CD4-positive, alpha-beta T cell treated with Interleukin-17A for 4 hours (primary cell): ENCODE measurements at regions not wholly inside any gene's neighbourhood (a gene's known extent, or its start where the extent isn't known, plus 50 kb on each side); places are given as distances from the start of the nearest gene placed in this dataset.

Experiments
- DNase-seq: peaks from one replicate; pipeline ENCODE4 v3.0.0-alpha.2; 2020; ENCODE audit warnings: mixed read lengths

GRCh38 chr11:42524534-42525227 is 787.1 kb upstream of the API5 start:
- DNase-seq, result no peak

DNA sequence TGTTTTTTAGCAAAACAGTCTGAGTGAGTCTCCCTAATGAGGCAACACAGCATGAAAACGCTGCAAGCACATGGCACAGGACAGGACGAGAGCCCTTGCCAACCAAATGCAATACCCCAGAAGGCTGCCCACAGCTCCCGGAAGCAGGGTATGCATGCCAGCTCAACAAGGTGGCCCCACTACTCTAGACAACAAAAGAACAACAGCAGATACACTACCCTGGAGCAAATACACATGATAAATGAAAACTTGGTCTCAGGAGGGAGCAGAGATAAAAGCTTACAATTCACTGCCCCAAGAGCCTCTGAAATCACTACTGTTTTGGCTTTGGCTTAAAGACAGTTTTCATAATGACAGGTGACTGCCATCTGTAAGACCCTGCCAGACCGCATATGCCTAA is 785.4 kb upstream of the API5 start:
- DNase-seq, result no peak

DNA sequence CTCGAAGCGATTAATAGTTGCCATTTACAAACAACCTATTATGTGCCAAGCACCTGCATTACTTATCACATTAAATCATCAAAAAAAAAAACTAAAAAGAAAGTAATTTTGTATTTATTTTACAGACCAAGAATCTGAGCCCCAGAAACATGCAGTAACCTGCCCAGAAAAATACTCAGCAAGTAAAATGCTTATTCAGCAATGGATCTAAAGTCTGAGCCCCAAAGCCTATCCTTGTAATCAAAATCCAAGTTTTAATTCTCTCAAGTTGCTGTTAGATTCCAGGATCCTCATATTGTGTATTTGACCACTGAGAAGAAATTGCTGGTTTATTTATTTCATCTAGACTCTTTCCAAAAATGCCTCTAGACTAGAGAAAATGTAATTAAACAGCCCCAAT is 783.3 kb upstream of the API5 start:
- no peak for DNase-seq

DNA sequence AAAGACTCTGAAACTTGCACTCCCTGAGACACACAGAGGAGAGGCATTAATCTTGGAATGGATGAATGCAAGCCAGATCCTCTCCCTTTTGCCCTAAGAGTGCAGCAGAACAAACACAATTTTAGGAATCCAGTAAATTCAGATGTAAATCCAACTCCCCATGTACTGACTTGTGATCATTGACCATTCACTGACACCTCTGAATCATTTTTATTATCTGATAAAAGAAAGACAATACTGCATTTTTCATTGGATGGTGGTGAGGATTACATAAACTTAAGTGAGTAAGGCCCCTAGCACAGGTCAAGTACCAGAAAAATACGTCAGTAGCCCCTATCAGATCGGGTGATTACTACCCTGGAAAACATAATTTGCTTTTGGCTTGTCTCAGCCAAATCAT is 782.9 kb upstream of the API5 start:
- DNase-seq, result no peak

DNA sequence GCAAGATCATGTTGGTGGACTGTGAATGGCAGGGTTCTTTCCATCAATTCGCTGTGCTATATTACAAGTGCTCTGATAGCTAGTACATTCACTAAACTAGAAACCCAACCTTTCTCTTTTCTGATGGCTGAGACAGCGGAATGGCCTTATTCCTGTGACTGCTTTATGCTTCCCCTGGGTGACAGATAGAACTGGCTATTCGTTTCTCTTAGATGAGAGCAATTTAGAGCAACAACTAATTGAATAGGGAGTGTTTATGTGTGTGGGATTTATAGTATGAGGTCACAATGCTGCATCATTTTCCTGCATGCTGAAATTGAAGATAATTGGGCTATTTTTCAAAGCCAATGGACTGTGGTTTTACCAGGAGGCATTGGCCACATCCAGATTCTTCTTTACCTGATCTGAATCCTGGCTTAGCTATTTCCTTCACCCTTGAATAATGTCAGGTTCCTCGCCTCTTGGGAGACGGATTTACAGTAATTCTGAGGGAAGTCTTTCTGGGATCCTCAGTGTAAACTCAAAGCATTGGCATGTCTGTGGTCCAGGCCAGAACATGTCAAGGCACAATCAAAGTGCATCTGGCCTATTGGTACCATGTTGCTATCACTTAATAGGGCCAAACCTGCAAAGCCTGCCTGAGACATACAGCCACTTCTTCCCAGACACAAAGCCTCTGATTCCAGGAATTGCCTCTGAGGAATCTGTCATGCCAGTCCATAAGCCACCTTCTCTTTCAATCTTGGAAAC is 775.0 kb upstream of the API5 start:
- DNase-seq, result no peak

DNA sequence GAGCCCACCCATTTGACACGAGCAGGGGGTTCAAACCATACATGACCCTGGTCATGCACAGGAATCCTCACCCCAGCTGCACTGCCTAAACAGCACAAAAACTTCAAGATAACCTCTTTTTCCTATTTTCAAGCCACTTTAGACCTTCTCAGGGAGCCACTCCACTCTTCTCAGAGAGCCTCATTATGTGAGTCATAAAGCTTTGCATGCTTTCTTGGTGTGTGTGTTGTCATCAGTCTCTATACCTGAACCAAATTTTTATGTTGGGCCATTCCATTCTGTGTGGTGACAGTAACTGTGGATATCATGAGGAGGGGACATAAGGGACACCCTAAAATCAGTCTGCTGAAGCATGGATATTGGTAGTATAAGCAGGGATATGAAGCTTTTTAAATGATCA is 769.5 kb upstream of the API5 start:
- DNase-seq, result no peak

- no peak for DNase-seq
Observed at GRCh38 chr11:42543844-42544419, 767.9 kb upstream of the API5 start.

GRCh38 chr11:42544726-42545125 is 767.1 kb upstream of the API5 start:
- no peak for DNase-seq

DNA sequence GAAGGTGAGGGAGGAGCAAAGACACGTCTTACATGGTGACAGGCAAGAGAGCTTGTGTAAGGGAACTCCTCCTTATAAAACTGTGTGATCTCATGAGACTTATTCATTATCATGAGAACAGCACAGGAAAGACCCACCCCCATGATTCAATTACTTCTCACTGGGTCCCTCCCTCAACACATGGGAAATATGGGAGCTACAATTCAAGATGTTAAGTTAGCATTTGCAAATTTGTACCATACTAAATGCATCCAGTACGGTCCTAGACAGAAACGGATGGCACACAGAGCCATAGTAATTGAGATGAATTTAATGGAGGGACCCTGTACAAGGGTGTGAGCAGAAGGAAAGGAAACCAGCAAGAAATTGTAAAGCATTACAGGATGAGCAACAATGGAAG is 765.8 kb upstream of the API5 start:
- no peak for DNase-seq

GRCh38 chr11:42552786-42553185 is 759.0 kb upstream of the API5 start:
- no peak for DNase-seq

- no peak for DNase-seq
Observed at GRCh38 chr11:42555190-42555589, 756.6 kb upstream of the API5 start.

- DNase-seq, result no peak
Observed at GRCh38 chr11:42571131-42571877, 740.5 kb upstream of the API5 start.

DNA sequence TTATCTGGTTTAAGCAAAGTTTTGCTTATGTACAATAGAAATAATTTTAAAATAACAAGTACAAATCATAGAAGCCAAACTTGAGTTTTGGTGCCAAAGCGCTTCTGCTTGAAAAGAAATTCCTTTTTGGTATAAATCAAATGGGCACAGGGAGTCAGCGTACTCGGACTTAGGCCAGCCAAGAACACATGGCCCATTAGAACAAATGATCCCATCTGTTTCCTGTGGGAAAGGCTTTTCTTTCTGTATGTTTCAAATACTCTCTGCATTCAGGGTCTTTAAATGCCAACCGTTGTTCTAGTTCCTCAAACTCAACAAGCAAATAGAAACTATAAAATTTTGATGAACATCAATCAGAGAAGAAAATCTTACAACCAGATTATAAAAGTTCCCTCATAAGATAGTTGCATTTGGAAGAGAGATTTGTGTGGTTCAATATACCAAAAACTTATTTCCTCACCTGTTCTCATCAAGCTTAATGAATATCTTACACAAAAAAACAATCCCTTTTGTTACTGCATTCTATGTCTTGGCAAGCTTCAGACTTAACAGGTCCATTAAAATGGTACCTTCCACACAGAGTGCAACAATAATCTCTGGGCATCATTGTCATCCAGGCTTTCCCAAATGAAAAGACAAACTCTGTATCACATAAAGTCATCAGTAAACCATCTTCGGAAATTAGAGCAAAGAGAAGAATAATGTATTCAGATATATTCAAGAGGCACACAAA is 739.8 kb upstream of the API5 start:
- no peak for DNase-seq

GRCh38 chr11:42576318-42576717 is 735.5 kb upstream of the API5 start:
- no peak for DNase-seq

GRCh38 chr11:42589286-42589685 is 722.5 kb upstream of the API5 start:
- no peak for DNase-seq

DNA sequence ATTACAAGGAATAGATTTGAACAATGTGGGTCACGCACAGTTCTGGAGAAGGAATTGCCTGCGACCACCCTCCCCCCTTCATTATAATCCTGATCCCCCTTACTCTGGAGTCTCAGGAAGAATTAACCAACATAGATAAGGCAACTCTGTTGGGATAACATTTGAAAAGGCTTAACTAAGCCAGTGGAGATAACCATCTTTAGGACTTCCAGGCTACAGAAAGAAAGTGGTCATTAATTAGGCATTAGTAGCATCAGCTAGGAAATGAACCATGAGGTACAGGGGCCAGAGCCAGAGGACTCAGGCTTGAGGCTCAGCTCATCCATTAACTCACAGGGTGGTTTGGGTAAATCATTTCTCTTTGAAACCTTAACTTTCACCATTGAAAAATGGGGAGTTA is 720.0 kb upstream of the API5 start:
- DNase-seq, result no peak

DNA sequence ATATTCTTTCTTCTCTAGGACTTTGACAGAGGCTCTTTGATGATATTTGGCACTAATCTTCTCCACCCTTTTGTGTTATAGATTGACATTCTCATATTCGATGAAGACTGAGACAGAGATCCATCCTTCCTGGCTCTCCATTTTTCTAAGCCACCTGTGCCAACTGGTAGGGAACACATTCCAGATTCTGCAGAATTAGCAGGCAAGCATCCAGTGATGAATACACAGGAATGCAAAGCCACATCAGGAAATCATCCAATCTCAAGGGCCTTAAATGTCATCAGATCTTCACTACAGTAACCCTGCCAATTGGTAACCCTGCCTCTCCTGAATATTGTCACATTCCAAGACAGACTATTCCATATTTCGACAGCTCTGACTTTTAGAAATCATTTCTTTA is 718.4 kb upstream of the API5 start:
- DNase-seq, result no peak

DNA sequence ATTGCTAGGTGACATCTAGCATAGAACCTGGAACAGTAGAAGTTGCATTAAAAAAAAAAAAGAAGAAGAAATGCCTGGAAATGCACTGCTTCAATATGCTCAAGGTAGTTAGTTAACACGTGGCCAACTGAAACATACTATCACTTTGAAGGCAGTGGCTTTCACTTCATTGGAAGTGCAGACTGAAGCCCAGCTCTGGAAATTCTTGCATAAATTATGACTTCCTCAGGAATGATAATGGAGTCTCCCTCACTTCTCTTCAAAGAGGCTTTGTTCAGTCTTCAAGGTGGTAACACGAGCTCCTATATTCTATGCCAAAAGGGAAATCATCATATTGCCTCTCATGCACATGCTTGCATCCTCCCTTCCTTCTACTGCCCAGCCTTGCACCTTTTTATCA is 715.9 kb upstream of the API5 start:
- no peak for DNase-seq

DNA sequence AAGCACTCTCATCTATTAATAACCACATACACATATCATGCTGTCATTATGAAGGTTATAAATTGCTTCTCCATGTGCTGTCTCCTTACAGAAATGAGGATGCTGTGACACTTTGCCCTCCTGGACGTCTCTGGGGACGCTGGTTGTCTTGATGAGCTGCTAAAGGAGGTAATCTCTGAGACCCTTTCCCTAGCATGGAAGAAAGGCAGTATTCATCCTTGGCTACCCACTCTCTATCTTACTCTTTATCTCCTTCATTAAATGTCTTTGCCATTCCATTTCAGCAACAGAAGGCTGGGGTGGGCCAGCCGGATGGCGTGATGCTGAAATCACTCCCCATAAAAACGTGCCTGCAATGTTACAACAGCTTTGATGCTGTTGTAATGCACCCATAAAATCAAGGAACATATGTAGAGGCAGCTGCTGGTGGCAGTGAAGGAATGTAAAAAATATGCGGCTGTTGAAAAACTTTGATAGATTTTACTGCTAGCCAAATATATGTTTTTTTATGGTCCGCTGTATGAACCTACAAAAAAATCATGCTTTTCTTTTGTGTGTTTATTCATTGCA is 715.1 kb upstream of the API5 start:
- DNase-seq, result no peak

GRCh38 chr11:42598341-42598740 is 713.5 kb upstream of the API5 start:
- no peak for DNase-seq

DNA sequence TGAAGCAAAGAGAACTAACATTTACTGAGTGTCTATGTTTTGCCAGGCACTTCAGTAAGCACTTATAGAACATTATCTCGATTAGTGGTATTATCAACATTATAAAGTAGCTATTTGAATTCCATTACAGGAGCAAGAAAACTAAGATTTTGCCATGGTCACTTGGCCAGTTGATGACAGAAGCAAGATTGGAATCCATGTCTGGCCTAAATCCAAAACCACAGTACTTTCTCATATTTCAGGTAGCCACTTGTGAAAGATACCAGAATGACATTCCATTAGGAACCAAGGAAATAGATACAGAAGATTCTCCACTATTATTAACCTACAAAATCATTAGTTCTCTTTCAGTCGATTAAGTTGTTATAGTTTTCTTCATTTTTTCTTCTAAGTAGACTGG is 691.0 kb upstream of the API5 start:
- no peak for DNase-seq
